HG03139 (cell line): ENCODE measurements at regions not wholly inside any gene's neighbourhood (a gene's known extent, or its start where the extent isn't known, plus 50 kb on each side); places are given as distances from the start of the nearest gene placed in this dataset.

ENCODE experiments used
- ATAC-seq: cut with Tn5 transposase; IDR thresholded peaks from one replicate; pipeline ENCODE4 v1.9.1; 2021; ENCODE audit not compliant: unreplicated experiment

DNA sequence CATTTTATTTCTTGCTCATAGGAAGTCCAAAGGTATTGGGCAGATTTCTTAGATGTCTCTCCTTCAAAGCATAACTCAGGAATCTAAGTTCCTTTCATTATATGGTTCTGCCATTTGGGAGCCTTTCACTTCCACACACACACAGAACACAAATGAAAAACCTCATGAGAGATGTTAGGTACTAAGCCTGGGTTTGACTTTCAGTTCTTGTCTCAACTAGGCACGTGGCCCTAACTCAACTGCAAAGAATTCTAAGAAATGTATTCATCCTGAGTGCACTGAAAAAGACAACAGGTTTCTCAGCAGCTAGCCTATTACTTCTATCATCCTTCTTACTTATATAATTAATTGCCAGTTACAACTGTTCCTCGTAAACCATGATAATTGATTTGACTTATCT, 190.0 kb upstream of the SAMSN1 start:
- no peak for ATAC-seq

DNA sequence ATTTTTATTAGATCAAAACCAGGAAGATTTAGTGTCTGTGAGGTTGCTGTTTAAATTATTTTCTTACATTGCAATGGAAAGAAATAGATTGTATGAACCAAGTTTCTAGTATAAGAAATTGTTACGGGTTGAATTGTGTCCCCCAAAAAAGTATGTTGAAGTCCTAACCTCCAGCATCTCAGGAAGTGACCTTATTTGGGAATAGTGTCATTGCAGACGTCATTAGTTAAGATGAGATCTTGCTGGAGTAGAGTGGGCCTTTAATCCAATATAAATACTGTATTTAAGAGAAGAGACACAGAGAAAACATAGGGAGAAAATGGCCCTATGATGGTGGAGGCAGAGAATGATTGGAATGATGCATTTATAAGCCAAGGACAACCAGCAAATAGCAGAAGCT, 188.7 kb upstream of the SAMSN1 start:
- no peak for ATAC-seq

GRCh38 chr21:14734191-14734590, 188.1 kb upstream of the SAMSN1 start:
- no peak for ATAC-seq

GRCh38 chr21:14725219-14725618, 179.1 kb upstream of the SAMSN1 start:
- ATAC-seq: no peak

GRCh38 chr21:14722841-14723483, 176.8 kb upstream of the SAMSN1 start:
- ATAC-seq: no peak

GRCh38 chr21:14720237-14720636, 174.1 kb upstream of the SAMSN1 start:
- no peak for ATAC-seq

DNA sequence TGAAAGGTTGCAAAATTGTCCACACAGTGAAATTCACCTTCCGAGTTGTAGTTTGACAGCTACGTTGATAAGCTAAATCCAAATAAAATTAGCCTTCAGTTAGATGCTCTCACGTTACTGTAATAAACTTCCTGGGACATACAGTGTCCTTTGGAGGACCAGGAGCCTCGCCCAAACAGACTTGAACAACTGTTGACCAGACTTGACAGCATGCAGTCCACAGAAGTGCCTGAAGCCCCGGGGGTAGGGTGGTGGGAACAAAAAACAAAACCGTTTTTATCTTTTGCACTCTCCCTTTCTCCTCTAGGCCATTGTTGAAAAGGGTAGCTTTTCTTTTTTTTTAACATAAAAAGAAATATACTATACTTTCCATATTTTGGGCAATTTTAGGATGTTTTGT, 172.8 kb upstream of the SAMSN1 start:
- no peak for ATAC-seq

DNA sequence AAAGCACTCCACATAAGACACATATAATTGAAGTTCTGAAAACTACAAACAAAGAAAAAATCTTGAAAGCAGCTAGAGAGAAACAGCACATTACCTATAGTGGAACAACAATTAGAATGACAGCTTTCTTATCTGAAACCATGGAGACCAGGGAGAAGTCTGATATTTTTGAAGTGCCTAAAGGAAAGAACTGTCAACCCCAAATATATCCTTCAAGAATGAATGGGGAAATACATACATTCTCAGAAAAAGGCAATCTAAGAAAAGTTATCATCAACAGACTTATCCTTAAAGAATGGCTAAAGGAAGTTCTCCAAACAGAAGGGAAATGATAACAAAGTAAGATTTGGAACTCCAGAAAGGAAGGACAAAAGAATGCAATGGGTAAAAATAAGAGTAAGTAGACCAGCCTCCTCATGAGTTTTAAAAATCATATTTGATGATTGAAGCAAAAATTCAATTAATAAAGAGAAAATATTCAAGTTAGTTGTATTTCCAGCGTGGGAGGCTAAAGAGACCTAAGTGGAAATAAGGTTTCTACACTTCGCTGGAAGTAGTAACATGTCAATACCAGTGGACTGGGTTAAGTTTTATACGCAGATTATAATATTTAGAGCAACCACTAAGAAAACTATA, 170.8 kb upstream of the SAMSN1 start:
- ATAC-seq: no peak

DNA sequence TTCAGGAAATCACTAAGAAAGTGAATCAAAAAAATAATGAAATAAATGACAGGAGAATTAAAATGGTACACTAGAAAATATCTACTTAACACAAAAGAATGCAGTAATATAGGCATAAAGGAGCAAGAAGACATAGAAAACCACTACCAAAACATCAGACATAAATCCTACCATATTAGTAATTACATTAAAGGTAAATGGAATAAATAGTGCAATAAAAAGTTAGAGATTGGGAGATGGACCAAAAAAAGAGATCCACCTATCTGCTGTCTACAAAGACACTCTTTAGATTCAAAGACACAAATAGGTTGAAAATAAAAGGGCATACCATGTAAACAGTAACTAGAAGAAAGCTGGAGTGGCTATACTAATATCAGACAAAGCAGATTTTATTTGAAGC, 167.0 kb upstream of the SAMSN1 start:
- no peak for ATAC-seq

DNA sequence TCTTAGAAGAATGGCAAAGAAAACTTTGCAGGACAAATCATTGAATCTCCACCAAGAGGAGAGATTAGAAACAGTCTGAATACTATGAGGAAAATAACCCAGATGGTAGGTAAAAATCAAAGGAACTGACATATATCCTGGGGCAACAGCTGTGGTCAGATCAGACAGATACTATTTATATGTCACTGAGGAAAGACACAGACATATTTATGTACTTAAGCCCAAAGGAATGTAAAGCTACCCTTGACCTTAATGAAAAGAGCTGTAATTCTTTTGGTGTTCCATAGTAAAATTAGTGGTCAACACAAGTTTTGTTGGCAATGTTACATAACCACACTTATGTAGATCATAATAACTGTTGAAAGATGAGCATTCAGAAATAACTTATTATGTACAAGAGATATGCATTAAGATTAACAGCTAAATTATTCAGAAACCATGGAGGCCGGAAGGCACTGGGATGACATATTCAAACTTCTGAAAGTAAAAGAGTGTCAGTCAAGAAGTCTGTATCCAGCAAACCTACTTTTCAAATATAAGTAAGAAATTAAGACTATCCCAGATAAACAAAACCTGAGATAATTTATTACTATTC, 166.1 kb upstream of the SAMSN1 start:
- no peak for ATAC-seq

DNA sequence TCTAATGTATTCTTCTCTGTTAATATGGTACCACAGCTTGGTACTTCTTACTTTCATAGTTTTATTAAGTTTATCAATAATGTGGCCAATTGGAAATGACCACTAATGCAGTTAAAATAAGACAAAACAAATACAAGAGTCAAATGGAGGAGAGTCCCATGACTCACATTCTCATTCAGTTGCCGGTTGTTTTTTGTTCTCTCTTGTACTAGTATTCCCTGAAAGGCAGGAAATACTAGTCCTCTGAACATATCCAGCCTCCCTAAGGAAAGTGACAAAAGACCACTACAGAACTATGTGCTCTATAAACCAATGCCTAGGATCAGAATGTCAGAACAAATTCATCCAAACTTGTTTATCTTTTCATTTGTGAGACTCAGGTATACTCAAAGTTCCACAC, 165.2 kb upstream of the SAMSN1 start:
- no peak for ATAC-seq

- no peak for ATAC-seq
Observed at GRCh38 chr21:14707511-14708020, 161.5 kb upstream of the SAMSN1 start.

GRCh38 chr21:14706712-14707510, 160.8 kb upstream of the SAMSN1 start:
- ATAC-seq: no peak

DNA sequence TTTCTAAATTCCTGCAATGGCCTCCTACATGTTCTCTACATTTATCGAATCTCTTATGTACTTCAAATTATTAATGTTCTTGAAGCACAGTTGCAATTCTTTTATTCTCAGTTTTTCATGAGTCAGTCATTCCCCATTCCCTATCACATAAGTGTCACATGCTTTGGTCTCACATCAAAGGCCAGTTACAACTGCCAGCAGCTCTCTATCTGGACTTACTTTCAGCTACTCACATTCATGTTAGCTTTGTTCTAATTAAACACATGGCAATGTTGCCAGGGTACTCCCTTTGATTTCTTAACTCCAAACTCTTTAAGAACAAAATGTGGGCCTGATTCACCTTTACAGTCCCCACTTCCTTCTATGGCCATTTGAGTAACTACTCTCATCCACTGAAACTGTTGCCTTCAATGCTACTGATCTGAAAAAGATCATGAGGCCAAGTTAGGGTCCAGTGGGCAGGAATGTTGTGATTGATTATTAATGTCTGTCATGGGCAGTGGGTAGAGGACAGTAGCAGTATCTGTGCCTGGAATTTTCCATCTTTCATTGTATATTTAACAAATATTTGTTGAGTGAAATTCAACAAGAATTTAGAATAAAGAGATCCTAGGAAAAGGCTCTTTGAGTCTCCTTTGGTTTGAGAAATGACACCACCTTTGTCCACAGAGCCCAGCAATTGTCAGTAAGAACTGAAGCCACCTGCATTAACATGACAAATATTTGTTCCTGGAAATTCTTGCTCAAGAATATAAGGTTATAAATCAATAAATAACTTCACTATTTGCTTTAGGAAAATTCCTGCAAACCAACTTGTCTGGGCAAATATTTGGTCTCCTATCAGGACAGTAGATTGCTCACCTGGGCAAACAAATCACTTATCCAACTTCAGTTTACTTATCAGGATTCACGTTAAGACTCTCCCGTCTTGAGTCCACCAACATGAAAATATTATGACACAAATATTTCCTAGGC, 153.6 kb upstream of the SAMSN1 start:
- ATAC-seq: no peak

GRCh38 chr21:14697769-14698168, 151.7 kb upstream of the SAMSN1 start:
- ATAC-seq: no peak

GRCh38 chr21:14694817-14695216, 148.7 kb upstream of the SAMSN1 start:
- ATAC-seq: no peak

- ATAC-seq: no peak
Observed at GRCh38 chr21:14693997-14694396, 147.9 kb upstream of the SAMSN1 start.

DNA sequence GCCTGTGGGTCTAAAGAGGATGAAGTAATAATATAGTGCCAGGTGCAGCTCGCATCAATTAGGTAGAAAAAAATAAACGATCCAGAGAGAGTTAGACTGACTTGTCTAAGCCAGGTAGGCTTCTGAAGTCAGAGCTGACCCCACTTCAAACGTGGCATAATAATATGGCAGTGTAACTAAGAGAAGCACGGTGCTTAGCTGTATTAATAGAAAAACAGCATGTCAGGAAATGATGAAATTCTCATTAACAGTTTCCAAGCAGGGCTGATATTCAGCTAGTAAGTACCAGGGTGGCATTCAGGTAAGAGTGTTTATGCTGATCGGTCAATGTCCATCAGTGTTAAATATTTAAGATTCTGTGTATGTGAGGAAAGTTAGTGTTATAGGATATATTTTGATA, 145.8 kb upstream of the SAMSN1 start:
- ATAC-seq: no peak

DNA sequence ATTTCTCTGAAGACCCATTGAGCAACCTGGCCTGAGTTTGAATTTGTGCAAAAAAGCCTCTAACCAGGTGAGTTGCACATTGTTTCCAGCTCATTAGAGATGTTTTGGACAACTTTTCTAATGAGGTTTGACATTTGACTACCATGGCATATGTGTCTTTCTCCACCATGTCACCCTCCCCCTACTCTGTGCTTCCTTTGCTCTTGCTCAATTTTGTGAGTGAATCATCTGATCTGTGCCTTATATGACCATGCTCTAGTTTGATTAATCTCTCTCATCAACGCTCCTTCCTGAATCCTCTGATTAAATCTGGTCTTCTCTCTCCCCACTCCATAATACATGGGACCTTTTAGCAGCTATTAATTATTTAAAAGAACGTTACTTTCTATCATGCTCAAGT, 144.8 kb upstream of the SAMSN1 start:
- no peak for ATAC-seq

DNA sequence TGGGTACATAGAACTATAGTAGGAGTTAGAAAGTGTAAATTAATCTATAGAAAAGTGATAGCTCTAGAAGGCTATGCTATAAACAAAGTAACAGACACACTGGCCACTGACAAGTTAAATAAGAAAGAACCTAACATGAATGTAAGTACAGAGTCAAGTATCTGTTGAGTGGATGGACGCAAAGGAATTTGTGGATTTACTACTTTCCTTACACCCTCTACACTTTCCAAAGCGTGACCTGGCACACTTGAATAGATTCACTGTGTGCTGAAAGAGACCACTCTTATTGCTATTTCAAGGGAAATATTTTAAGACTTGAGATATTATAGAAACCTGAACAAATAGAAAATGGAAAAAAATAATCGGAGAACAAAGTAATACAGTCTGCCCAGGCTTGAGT, 142.8 kb upstream of the SAMSN1 start:
- ATAC-seq: no peak

GRCh38 chr21:14688412-14688811, 142.3 kb upstream of the SAMSN1 start:
- no peak for ATAC-seq
